Esophagus (tissue), 2 donors: ENCODE measurements at regions not wholly inside any gene's neighbourhood (a gene's known extent, or its start where the extent isn't known, plus 50 kb on each side); places are given as distances from the start of the nearest gene placed in this dataset.
"Not testable (repeated sequence)": the region's sequence is repeated elsewhere in the genome, so short reads cannot be mapped to it uniquely, and the experiment has no call there.

ENCODE experiments used
- H3K27ac ChIP-seq, 2 donors: one replicate each; pipeline ENCODE4 v1.5.1; 2013; ENCODE audit warnings: low read depth in 2 of 2, mild to moderate bottlenecking in 2 of 2, inconsistent platforms in 1 of 2, low read length in 1 of 2, moderate library complexity in 1 of 2
- H3K27me3 ChIP-seq, 2 donors: one replicate each; pipeline ENCODE4 v1.6.1; 2013; ENCODE audit warnings: low read length in 2 of 2, control low read depth in 1 of 2, mild to moderate bottlenecking in 1 of 2; ENCODE audit not compliant: insufficient read depth in 2 of 2, control insufficient read depth in 1 of 2
- H3K36me3 ChIP-seq, 2 donors: one replicate each; pipeline ENCODE4 v1.6.1; 2013; ENCODE audit warnings: low read length in 1 of 2; ENCODE audit not compliant: control insufficient read depth in 2 of 2, insufficient read depth in 2 of 2
- H3K4me1 ChIP-seq, 2 donors: one replicate each; pipeline ENCODE4 v1.6.1; 2013; ENCODE audit warnings: low read length in 1 of 2; ENCODE audit not compliant: control insufficient read depth in 2 of 2, insufficient read depth in 2 of 2
- H3K4me3 ChIP-seq, 2 donors: one replicate each; pipeline ENCODE4 v1.5.1; 2013; ENCODE audit warnings: low read length in 2 of 2, mild to moderate bottlenecking in 2 of 2, low read depth in 1 of 2, moderate library complexity in 1 of 2
- H3K9me3 ChIP-seq, 2 donors: one replicate each; pipeline ENCODE4 v1.6.1; 2013; ENCODE audit warnings: mild to moderate bottlenecking in 2 of 2, low read depth in 1 of 2, low read length in 1 of 2, moderate library complexity in 1 of 2; ENCODE audit not compliant: control insufficient read depth in 2 of 2, insufficient read depth in 1 of 2
- WGBS, 2 donors: extraction: QIAGEN DNeasy Blood & Tissue Kit; methylation state at CpG; one replicate each; pipeline ENCODE4 v1.1.7; 2013; 5-methylcytosine and 5-hydroxymethylcytosine counted together
- donor health status: healthy with polysubstance abuse.
- donor health status: Bipolar disorder and iron deficiency.

DNA sequence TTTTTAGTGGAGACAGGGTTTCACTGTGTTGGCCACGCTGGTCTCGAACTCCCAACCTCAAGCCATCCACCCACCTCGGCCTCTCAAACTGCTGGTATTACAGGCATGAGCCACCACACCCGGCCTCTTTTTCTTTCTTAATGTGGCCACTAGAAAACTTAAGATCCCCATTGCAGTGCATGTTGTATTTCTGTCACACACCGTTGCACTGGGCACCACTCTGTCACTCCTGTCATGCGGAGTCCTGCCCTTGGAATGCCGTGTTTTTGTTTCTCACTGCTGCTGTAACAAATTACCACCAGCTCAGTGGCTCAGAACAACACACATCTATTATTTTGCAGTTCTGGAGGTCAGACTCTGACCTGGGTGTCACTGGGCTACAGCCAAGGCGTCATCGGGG, 178.9 kb downstream of the TRIM43 start:
- not testable (repeated sequence) for H3K4me1 ChIP-seq, H3K4me3 ChIP-seq, H3K27ac ChIP-seq, H3K36me3 ChIP-seq, H3K9me3 ChIP-seq, H3K27me3 ChIP-seq
- WGBS, 2 donors, result 75 to 79% methylated on average over 7 of the region's 9 CpGs

DNA sequence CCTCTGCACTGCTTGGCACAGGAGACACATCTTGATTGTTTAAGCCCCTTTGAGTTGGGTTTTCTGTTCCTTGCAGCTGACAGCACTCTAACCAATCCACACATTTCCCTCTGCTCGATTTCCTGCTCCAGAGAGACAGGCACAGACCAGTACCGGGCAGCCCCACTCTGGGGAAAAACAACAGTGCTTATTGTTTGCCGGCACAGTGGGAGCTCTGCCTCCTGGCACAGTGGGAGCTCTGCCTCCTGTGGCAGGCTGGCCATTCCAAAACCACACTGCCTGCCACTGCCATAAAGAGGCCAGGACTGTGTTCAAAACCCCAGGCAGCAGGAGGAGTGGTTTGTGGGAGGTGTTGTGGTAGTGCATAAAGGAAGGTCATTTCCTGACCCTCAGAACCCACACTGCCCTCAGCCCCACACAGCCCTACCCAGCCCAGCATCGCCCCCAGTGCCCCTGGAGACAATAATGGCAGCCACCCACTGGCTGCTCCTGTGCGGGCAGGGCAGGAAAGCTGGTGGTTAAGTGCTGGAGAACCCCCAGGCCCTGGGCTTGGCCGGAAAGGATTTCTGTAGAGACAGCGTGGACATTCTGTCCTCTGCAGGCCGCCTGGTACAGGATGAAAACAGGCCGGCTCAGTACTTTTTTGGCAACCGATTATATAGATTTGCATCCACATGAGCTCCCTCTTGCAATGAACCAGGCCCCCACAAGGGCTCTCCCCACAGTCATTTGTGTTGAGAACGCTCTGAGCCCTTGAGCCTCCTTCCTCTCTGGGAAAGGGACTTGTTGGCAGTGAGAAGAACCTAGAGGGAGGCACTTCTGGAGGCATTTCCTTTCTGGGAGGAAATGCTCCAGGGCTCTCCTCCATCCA, 182.8 kb downstream of the TRIM43 start:
- 72 to 89% methylated on average over 2 to 3 of the region's 11 CpGs for WGBS, 2 donors
- not testable (repeated sequence) for H3K4me1 ChIP-seq, H3K27me3 ChIP-seq, H3K27ac ChIP-seq, H3K4me3 ChIP-seq, H3K36me3 ChIP-seq, H3K9me3 ChIP-seq

DNA sequence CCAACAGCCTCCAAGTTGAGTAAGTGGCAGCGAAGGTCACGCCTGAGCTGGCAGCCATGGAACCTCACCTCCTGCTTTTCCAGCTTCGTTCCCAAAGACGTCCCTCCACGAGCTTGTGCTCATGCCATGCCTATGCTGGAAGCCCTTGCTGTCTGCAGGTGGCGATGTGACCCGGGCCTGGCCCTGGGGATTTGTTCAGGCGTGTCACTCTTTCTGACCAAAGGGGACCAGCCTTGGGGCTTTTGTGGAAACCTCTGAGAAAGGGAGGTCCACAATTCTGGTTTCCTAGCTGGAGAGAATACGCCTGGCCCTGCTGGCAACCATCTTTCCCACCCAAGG, 183.4 kb downstream of the TRIM43 start:
- WGBS, 2 donors, result 46 to 50% methylated on average over 4 to 5 of the region's 9 CpGs
- not testable (repeated sequence) for H3K27me3 ChIP-seq, H3K9me3 ChIP-seq, H3K27ac ChIP-seq, H3K4me1 ChIP-seq, H3K36me3 ChIP-seq, H3K4me3 ChIP-seq
